HCT116 (cell line): ENCODE measurements at regions not wholly inside any gene's neighbourhood (a gene's known extent, or its start where the extent isn't known, plus 50 kb on each side); places are given as distances from the start of the nearest gene placed in this dataset.

Experiments used
- ATAC-seq: fragments of 200-7000 bp; cut with Tn5 transposase; 2 replicates; pipeline ENCODE4 v1.9.1; 2020; ENCODE audit warnings: mild to moderate bottlenecking, moderate library complexity
- BruUV-seq: library from RNA; stranded (reverse); fragments of 400-500 nt; replicated peaks from 2 replicates; lab custom pipeline; 2021; lab: Mats Ljungman, UMichigan
- CTCF ChIA-PET: fragments of 300-600 bp; sonication (Branson Sonifier 250); formaldehyde crosslinking; loops from one replicate; lab custom pipeline; 2021; ENCODE audit warnings: antibody characterized with exemption; lab: Charles Lee
- POLR2A ChIA-PET: fragments of 300-600, 350-600 bp; sonication (Branson Sonifier 250); formaldehyde crosslinking; loops from one replicate; lab custom pipeline; 2021; ENCODE audit warnings: antibody characterized with exemption; lab: Charles Lee
- RAD21 ChIA-PET, 2 experiments: fragments of 300-600 bp; sonication (Branson Sonifier 250); formaldehyde crosslinking; loops; one replicate each; lab custom pipeline; 2023; ENCODE audit warnings: low total read pairs in 2 of 2; ENCODE audit not compliant: uncharacterized antibody in 2 of 2, unreplicated experiment in 2 of 2, low non-redundant PET in 1 of 2; lab: Charles Lee
- DNase-seq: peaks from one replicate; pipeline ENCODE4 v3.0.0-alpha.2; 2010; ENCODE audit warnings: low read depth, low spot score
- H2AFZ ChIP-seq: fragments of 200-600 bp; shearing (Covaris generic), sonication (generic); 2 replicates; pipeline ENCODE4 v1.6.1; 2017; ENCODE audit warnings: low read depth, mixed run types, mixed read lengths, antibody characterized with exemption, low read length; ENCODE audit not compliant: poor library complexity, severe bottlenecking
- H3K27ac ChIP-seq: 2 replicates; pipeline ENCODE4 v1.5.1; 2012; ENCODE audit warnings: low read depth, low read length
- H3K27me3 ChIP-seq: fragments of 200-600 bp; sonication (generic); 2 replicates; pipeline ENCODE4 v1.6.1; 2016; ENCODE audit warnings: mixed run types, low read length, mixed read lengths; ENCODE audit not compliant: insufficient read depth
- H3K36me3 ChIP-seq, 2 experiments: fragments of 200-500 bp in 1 of 2; fragments of 200-600 bp in 1 of 2; sonication (Bioruptor generic) in 1 of 2; sonication (generic) in 1 of 2; 2 replicates each; pipeline versions ENCODE4 v1.5.1 to v1.6.1; 2014 to 2016; ENCODE audit warnings: low read length in 2 of 2, inconsistent platforms in 1 of 2, mixed read lengths in 1 of 2, mixed run types in 1 of 2; ENCODE audit not compliant: insufficient read depth in 2 of 2, control insufficient read depth in 1 of 2
- H3K4me1 ChIP-seq, 2 experiments: fragments of 200-600 bp in 1 of 2; sonication (generic) in 1 of 2; 2 replicates each; pipeline versions ENCODE4 v1.5.1 to v1.6.1; 2012 to 2017; ENCODE audit warnings: low read length in 2 of 2, inconsistent platforms in 1 of 2, mild to moderate bottlenecking in 1 of 2, mixed read lengths in 1 of 2, mixed run types in 1 of 2, moderate library complexity in 1 of 2; ENCODE audit not compliant: insufficient read depth in 2 of 2, control insufficient read depth in 1 of 2
- H3K4me2 ChIP-seq: fragments of 200-600 bp; sonication (generic); 2 replicates; pipeline ENCODE4 v1.6.1; 2017; ENCODE audit warnings: mixed run types, low read length, mixed read lengths
- H3K4me3 ChIP-seq, 2 experiments: fragments of 200-600 bp in 1 of 2; sonication (generic) in 1 of 2; replicated peaks in 1 of 2; 2 replicates each; pipeline ENCODE4 v1.5.1; 2011 to 2016; ENCODE audit warnings: low read length in 2 of 2, control low read depth in 1 of 2, low read depth in 1 of 2, mild to moderate bottlenecking in 1 of 2, mixed read lengths in 1 of 2, mixed run types in 1 of 2
- H3K79me2 ChIP-seq: fragments of 200-600 bp; sonication (generic); 2 replicates; pipeline ENCODE4 v1.6.1; 2017; ENCODE audit warnings: mild to moderate bottlenecking, mixed run types, low read length, moderate library complexity, mixed read lengths; ENCODE audit not compliant: insufficient read depth
- H3K9ac ChIP-seq: fragments of 200-600 bp; sonication (generic); 2 replicates; pipeline ENCODE4 v1.6.1; 2016; ENCODE audit warnings: low read length, mixed read lengths
- H3K9me2 ChIP-seq: fragments of 200-600 bp; sonication (generic), shearing (Covaris generic); 2 replicates; pipeline ENCODE4 v1.6.1; 2017; ENCODE audit warnings: mixed run types, mild to moderate bottlenecking, moderate library complexity; ENCODE audit not compliant: insufficient read depth
- H3K9me3 ChIP-seq, 2 experiments: fragments of 200-500 bp in 1 of 2; fragments of 200-600 bp in 1 of 2; sonication (Bioruptor generic) in 1 of 2; sonication (generic) in 1 of 2; 2 replicates each; pipeline ENCODE4 v1.6.1; 2014 to 2017; ENCODE audit warnings: low read length in 2 of 2, mixed read lengths in 2 of 2, inconsistent platforms in 1 of 2, low read depth in 1 of 2, mild to moderate bottlenecking in 1 of 2, mixed run types in 1 of 2, moderate library complexity in 1 of 2; ENCODE audit not compliant: control insufficient read depth in 1 of 2, insufficient read depth in 1 of 2
- H4K20me1 ChIP-seq: fragments of 200-600 bp; sonication (generic), shearing (Covaris generic); 2 replicates; pipeline ENCODE4 v1.6.1; 2017; ENCODE audit warnings: mixed run types, mild to moderate bottlenecking, moderate library complexity; ENCODE audit not compliant: insufficient read depth
- CBX3 ChIP-seq: IDR thresholded peaks from 2 replicates; pipeline ENCODE4 v1.6.1; 2012; ENCODE audit warnings: low read depth
- EGR1 ChIP-seq: IDR thresholded peaks from 2 replicates; pipeline ENCODE4 v1.6.1; 2012; ENCODE audit warnings: low read depth
- ELF1 ChIP-seq: IDR thresholded peaks from 2 replicates; pipeline ENCODE4 v1.6.1; 2012; ENCODE audit warnings: low read depth, borderline replicate concordance
- JUND ChIP-seq: IDR thresholded peaks from 2 replicates; pipeline ENCODE4 v1.6.1; 2012
- POLR2A ChIP-seq: IDR thresholded peaks from 2 replicates; pipeline ENCODE4 v1.7.0; 2011; ENCODE audit warnings: borderline replicate concordance; ENCODE audit not compliant: insufficient read depth, insufficient read length; ENCODE audit errors: extremely low read depth
- POLR2AphosphoS5 ChIP-seq: IDR thresholded peaks from 2 replicates; pipeline ENCODE4 v1.6.1; 2011; ENCODE audit warnings: mild to moderate bottlenecking, low read depth, low read length, moderate library complexity
- RAD21 ChIP-seq: IDR thresholded peaks from 2 replicates; pipeline ENCODE4 v1.6.1; 2012; ENCODE audit warnings: low read depth, mild to moderate bottlenecking
- SIN3A ChIP-seq: IDR thresholded peaks from 2 replicates; pipeline ENCODE4 v1.6.1; 2012; ENCODE audit warnings: low read depth
- SP1 ChIP-seq: IDR thresholded peaks from 2 replicates; pipeline ENCODE4 v1.6.1; 2012; ENCODE audit warnings: low read depth
- SRF ChIP-seq: IDR thresholded peaks from 2 replicates; pipeline ENCODE4 v1.6.1; 2012; ENCODE audit warnings: low read depth
- TCF7L2 ChIP-seq: IDR thresholded peaks from 2 replicates; pipeline ENCODE4 v1.7.0; 2011; ENCODE audit warnings: borderline replicate concordance, inconsistent platforms; ENCODE audit not compliant: insufficient read depth, insufficient read length; ENCODE audit errors: extremely low read depth
- ZFX ChIP-seq: fragments of 450-650 bp; IDR thresholded peaks from 2 replicates; pipeline ENCODE4 v1.6.1; 2017
- ZNF274 ChIP-seq: fragments of 200-500 bp; sonication (Bioruptor generic); IDR thresholded peaks from 2 replicates; pipeline ENCODE4 v1.6.1; 2014; ENCODE audit warnings: mild to moderate bottlenecking, low read depth, low read length, inconsistent platforms
- intact Hi-C: fragments of 100-400 bp; cut with micrococcal nuclease; formaldehyde crosslinking; loops from 2 replicates; pipeline ENCODE4 v1.10.0; 2022
- TF ChIP-seq, protein P1 (sequence below): IDR thresholded peaks from 2 replicates; pipeline ENCODE4 v1.6.1; 2012
- TF ChIP-seq, protein P2 (sequence below): IDR thresholded peaks from 2 replicates; pipeline ENCODE4 v1.6.1; 2011; ENCODE audit warnings: mild to moderate bottlenecking, low read length, moderate library complexity; ENCODE audit not compliant: insufficient replicate concordance; ENCODE audit errors: extremely low read depth
- TF ChIP-seq, protein P3 (sequence below), 3 experiments: fragments of 200-600 bp in 1 of 3; sonication (generic) in 1 of 3; IDR thresholded peaks in 2 of 3; conservative IDR thresholded peaks in 1 of 3; 2 replicates each; pipeline ENCODE4 v1.5.1; 2012 to 2017; ENCODE audit warnings: low read depth in 2 of 3, low read length in 2 of 3, antibody characterized with exemption in 1 of 3, borderline replicate concordance in 1 of 3, control low read depth in 1 of 3, mild to moderate bottlenecking in 1 of 3, mixed read lengths in 1 of 3, mixed run types in 1 of 3, moderate library complexity in 1 of 3; ENCODE audit not compliant: insufficient read depth in 1 of 3
- TF ChIP-seq, protein P4 (sequence below): IDR thresholded peaks from 2 replicates; pipeline ENCODE4 v1.6.1; 2012; ENCODE audit warnings: low read depth

DNA sequence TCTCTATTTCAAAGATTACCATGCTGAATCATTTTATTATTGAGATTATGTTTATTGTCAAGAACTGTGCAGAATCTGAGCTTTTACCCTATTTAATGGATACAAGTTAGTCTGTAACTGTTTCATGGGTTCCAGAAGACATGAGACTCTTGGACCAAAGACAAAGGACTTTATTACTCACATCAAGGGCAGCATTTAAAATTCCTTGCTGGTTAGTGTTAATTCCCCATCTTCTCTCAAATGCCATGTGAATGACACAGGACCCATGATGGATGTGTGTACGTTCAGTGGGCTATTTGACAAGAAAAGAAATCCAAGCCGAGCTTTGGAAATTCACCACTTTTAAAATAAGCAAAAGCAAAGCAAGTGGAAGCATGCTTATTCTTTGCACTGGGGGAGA, 139.9 kb downstream of the PCDH20 start (continued):
- TF ChIP-seq, protein P1, sequence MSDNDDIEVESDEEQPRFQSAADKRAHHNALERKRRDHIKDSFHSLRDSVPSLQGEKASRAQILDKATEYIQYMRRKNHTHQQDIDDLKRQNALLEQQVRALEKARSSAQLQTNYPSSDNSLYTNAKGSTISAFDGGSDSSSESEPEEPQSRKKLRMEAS = no peak
- TF ChIP-seq JUND (no peak), SP1 (no peak), SIN3A (no peak), POLR2AphosphoS5 (no peak)

DNA sequence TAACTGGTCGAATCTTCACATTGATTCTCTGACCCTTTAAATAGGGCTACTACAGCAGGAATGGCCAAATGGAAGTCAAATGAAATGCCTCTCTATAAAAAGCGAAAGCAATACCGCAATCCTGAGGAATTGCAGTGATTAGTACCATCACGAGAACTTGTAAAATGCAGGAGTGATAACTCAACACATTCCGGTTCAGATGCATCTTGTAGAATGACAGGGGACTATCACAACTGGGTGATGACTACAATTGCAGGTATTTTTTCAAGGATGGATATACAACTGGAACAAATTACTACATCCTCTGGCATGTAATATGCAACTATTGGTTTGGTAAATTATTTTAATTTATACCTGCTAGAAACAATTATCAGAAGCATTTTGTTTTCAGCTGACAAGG, 140.4 kb downstream of the PCDH20 start:
- BruUV-seq = no TSS peak
- TF ChIP-seq CBX3 = no peak
- TF ChIP-seq, protein P2, sequence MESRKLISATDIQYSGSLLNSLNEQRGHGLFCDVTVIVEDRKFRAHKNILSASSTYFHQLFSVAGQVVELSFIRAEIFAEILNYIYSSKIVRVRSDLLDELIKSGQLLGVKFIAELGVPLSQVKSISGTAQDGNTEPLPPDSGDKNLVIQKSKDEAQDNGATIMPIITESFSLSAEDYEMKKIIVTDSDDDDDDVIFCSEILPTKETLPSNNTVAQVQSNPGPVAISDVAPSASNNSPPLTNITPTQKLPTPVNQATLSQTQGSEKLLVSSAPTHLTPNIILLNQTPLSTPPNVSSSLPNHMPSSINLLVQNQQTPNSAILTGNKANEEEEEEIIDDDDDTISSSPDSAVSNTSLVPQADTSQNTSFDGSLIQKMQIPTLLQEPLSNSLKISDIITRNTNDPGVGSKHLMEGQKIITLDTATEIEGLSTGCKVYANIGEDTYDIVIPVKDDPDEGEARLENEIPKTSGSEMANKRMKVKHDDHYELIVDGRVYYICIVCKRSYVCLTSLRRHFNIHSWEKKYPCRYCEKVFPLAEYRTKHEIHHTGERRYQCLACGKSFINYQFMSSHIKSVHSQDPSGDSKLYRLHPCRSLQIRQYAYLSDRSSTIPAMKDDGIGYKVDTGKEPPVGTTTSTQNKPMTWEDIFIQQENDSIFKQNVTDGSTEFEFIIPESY = no peak
- TF ChIP-seq POLR2AphosphoS5 = no peak
- TF ChIP-seq SP1 = no peak
- TF ChIP-seq, protein P3, sequence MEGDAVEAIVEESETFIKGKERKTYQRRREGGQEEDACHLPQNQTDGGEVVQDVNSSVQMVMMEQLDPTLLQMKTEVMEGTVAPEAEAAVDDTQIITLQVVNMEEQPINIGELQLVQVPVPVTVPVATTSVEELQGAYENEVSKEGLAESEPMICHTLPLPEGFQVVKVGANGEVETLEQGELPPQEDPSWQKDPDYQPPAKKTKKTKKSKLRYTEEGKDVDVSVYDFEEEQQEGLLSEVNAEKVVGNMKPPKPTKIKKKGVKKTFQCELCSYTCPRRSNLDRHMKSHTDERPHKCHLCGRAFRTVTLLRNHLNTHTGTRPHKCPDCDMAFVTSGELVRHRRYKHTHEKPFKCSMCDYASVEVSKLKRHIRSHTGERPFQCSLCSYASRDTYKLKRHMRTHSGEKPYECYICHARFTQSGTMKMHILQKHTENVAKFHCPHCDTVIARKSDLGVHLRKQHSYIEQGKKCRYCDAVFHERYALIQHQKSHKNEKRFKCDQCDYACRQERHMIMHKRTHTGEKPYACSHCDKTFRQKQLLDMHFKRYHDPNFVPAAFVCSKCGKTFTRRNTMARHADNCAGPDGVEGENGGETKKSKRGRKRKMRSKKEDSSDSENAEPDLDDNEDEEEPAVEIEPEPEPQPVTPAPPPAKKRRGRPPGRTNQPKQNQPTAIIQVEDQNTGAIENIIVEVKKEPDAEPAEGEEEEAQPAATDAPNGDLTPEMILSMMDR (IDR thresholded peaks at IDR 0.05 in 2 of 3, conservative IDR thresholded peaks at IDR 0.05 in 1 of 3; ENCODE audit: borderline replicate concordance in 1 of 3, insufficient read depth in 1 of 3, low read depth in 2 of 3, low read length in 2 of 3) = no peak
- TF ChIP-seq SRF = no peak
- TF ChIP-seq TCF7L2 = no peak
- TF ChIP-seq ZNF274 = no peak
- TF ChIP-seq, protein P4, sequence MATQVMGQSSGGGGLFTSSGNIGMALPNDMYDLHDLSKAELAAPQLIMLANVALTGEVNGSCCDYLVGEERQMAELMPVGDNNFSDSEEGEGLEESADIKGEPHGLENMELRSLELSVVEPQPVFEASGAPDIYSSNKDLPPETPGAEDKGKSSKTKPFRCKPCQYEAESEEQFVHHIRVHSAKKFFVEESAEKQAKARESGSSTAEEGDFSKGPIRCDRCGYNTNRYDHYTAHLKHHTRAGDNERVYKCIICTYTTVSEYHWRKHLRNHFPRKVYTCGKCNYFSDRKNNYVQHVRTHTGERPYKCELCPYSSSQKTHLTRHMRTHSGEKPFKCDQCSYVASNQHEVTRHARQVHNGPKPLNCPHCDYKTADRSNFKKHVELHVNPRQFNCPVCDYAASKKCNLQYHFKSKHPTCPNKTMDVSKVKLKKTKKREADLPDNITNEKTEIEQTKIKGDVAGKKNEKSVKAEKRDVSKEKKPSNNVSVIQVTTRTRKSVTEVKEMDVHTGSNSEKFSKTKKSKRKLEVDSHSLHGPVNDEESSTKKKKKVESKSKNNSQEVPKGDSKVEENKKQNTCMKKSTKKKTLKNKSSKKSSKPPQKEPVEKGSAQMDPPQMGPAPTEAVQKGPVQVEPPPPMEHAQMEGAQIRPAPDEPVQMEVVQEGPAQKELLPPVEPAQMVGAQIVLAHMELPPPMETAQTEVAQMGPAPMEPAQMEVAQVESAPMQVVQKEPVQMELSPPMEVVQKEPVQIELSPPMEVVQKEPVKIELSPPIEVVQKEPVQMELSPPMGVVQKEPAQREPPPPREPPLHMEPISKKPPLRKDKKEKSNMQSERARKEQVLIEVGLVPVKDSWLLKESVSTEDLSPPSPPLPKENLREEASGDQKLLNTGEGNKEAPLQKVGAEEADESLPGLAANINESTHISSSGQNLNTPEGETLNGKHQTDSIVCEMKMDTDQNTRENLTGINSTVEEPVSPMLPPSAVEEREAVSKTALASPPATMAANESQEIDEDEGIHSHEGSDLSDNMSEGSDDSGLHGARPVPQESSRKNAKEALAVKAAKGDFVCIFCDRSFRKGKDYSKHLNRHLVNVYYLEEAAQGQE = no peak
- TF ChIP-seq, protein P1 = no peak
- TF ChIP-seq ZFX = no peak
- TF ChIP-seq ELF1 = no peak
- TF ChIP-seq EGR1 = no peak
- no peak for TF ChIP-seq RAD21
- TF ChIP-seq POLR2A = no peak
- H3K4me2 ChIP-seq = no peak overlapping the region
- H3K4me3 ChIP-seq = no peak overlapping the region
- peaks cover 5% of the 10 kb centered on the region in 2 experiments; a peak in 2 of 4 replicates for H3K9me3 ChIP-seq
- DNase-seq = no peak
- POLR2A ChIA-PET = no interaction called here
- H2AFZ ChIP-seq = no peak overlapping the region
- no peaks in the 10 kb centered on the region for H3K4me1 ChIP-seq
- H3K27me3 ChIP-seq = no peaks in the 10 kb centered on the region
- H3K36me3 ChIP-seq = no peaks in the 10 kb centered on the region
- CTCF ChIA-PET = no interaction called here
- intact Hi-C loops = no loop called here
- no peaks in the 10 kb centered on the region for H3K79me2 ChIP-seq
- H4K20me1 ChIP-seq = no peaks in the 10 kb centered on the region
- ATAC-seq = no peak
- RAD21 ChIA-PET = no interaction called here
- no peaks in the 10 kb centered on the region for H3K9me2 ChIP-seq
- no peak overlapping the region for H3K9ac ChIP-seq
- H3K27ac ChIP-seq = no peak overlapping the region
